ENCODE measurements at regions not wholly inside any gene's neighbourhood (a gene's known extent, or its start where the extent isn't known, plus 50 kb on each side); places are given as distances from the start of the nearest gene placed in this dataset.

DNA sequence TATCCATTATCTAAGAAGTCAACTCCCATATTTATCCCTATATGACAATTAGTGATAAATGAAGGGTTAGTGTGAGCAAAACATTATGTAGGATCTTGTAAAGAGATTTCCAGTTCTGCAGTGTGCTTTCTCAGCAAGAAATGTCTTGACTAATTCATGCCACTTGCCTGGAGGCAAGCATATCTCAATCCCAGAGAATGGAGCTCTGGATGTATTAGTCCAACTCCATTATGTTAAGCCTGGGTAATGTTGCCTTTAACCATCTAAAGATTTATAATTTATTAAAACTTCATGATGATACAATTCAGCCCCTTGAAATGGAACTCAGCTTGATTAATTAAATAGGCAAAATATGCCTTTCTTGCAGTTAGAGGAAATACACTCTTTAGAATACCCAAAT is 1079.9 kb upstream of the LRRTM3 start:
- TF ChIP-seq, protein P1, sequence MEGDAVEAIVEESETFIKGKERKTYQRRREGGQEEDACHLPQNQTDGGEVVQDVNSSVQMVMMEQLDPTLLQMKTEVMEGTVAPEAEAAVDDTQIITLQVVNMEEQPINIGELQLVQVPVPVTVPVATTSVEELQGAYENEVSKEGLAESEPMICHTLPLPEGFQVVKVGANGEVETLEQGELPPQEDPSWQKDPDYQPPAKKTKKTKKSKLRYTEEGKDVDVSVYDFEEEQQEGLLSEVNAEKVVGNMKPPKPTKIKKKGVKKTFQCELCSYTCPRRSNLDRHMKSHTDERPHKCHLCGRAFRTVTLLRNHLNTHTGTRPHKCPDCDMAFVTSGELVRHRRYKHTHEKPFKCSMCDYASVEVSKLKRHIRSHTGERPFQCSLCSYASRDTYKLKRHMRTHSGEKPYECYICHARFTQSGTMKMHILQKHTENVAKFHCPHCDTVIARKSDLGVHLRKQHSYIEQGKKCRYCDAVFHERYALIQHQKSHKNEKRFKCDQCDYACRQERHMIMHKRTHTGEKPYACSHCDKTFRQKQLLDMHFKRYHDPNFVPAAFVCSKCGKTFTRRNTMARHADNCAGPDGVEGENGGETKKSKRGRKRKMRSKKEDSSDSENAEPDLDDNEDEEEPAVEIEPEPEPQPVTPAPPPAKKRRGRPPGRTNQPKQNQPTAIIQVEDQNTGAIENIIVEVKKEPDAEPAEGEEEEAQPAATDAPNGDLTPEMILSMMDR (IDR thresholded peaks at IDR 0.05; ENCODE audit: low read depth, low read length): no peak
- TF ChIP-seq EZH2phosphoT487 (IDR thresholded peaks at IDR 0.05; ENCODE audit: low read depth): no peak
